Mesodermal cell (in vitro differentiated cells): ENCODE measurements at regions not wholly inside any gene's neighbourhood (a gene's known extent, or its start where the extent isn't known, plus 50 kb on each side); places are given as distances from the start of the nearest gene placed in this dataset.

Source experiments
- H3K27ac ChIP-seq: 2 replicates; pipeline ENCODE4 v1.7.0; 2013; ENCODE audit warnings: mild to moderate bottlenecking, low read depth, low read length, moderate library complexity; ENCODE audit not compliant: severe bottlenecking
- H3K36me3 ChIP-seq: 2 replicates; pipeline ENCODE4 v1.7.1; 2013; ENCODE audit warnings: mild to moderate bottlenecking, low read length, moderate library complexity; ENCODE audit not compliant: control insufficient read depth, insufficient read depth
- H3K4me1 ChIP-seq: one replicate; pipeline ENCODE4 v1.7.1; 2013; ENCODE audit warnings: mild to moderate bottlenecking, low read length; ENCODE audit not compliant: insufficient read depth, control insufficient read depth, poor library complexity, severe bottlenecking
- H3K4me3 ChIP-seq: 2 replicates; pipeline ENCODE4 v1.7.0; 2013; ENCODE audit warnings: low read length, control low read depth, mild to moderate bottlenecking; ENCODE audit not compliant: insufficient read depth, poor library complexity, severe bottlenecking; ENCODE audit errors: extremely low read depth
- H3K9me3 ChIP-seq: 2 replicates; pipeline ENCODE4 v1.7.1; 2013; ENCODE audit warnings: mild to moderate bottlenecking, low read length, moderate library complexity; ENCODE audit not compliant: control insufficient read depth
- WGBS, 2 experiments: methylation state at CpG; one replicate each; pipeline ENCODE4 v1.1.5; 2013; ENCODE audit warnings: missing lambda C conversion rate in 2 of 2; ENCODE audit not compliant: insufficient coverage in 2 of 2; 5-methylcytosine and 5-hydroxymethylcytosine counted together

GRCh38 chr10:78363190-78363589 is 329.5 kb downstream of the RPS24 start:
- H3K9me3 ChIP-seq = no peaks in the 10 kb centered on the region

DNA sequence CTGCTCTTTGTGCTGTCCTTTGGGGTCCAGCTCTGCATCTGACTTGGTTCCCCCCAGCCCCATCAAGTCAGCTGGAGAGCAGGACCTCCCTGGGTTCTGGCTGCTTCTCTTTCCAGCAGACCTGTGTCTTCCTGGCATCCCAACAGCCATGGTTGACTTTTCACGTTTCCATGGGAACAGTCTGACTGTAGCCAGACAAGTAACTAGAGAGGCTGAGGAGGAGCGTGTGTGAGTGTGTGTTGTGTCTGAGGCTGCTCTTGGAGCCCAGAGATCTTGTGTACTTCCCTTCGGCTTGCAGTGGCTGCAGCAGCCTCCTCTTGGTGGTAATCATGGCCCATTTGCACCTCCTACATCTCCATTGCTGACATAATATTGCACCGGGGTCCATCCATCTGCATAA is 332.0 kb downstream of the RPS24 start:
- WGBS, 2 experiments = 86 to 90% methylated on average over 2 to 3 of the region's 4 CpGs
- Histone ChIP-seq H3K9me3 (no peaks in the 10 kb centered on the region), H3K36me3 (no peaks in the 10 kb centered on the region), H3K27ac (peak overlapping the region; percentile 23), H3K4me1 (peaks cover 41% of the 10 kb centered on the region), H3K4me3 (no peak overlapping the region)

More at GRCh38 chr10:78363190-78363589, 329.5 kb downstream of the RPS24 start:
- Histone ChIP-seq H3K4me3 (no peak overlapping the region), H3K27ac (peak overlapping the region; percentile 81), H3K36me3 (no peaks in the 10 kb centered on the region), H3K4me1 (peaks cover 41% of the 10 kb centered on the region)
- 97 to 100% methylated on average over 2 to 4 of the region's 4 CpGs for WGBS, 2 experiments

- Histone ChIP-seq H3K27ac (peak overlapping the region; percentile 51), H3K9me3 (no peaks in the 10 kb centered on the region), H3K36me3 (no peaks in the 10 kb centered on the region), H3K4me1 (peaks cover 37% of the 10 kb centered on the region), H3K4me3 (no peak overlapping the region)
- WGBS, 2 experiments = 54 to 68% methylated on average over 14 of the region's 15 CpGs
Observed at GRCh38 chr10:78366663-78367411, 333.2 kb downstream of the RPS24 start.

GRCh38 chr10:78367751-78368150 is 334.1 kb downstream of the RPS24 start:
- WGBS, 2 experiments = 78% methylated on average over 1 of the region's 2 CpGs; no CpG with 5 or more reads in 1 of the 2 experiments
- H3K4me3 ChIP-seq = no peak overlapping the region
- H3K9me3 ChIP-seq = no peaks in the 10 kb centered on the region
- no peak overlapping the region for H3K27ac ChIP-seq
- no peaks in the 10 kb centered on the region for H3K36me3 ChIP-seq
- H3K4me1 ChIP-seq = peaks cover 28% of the 10 kb centered on the region

DNA sequence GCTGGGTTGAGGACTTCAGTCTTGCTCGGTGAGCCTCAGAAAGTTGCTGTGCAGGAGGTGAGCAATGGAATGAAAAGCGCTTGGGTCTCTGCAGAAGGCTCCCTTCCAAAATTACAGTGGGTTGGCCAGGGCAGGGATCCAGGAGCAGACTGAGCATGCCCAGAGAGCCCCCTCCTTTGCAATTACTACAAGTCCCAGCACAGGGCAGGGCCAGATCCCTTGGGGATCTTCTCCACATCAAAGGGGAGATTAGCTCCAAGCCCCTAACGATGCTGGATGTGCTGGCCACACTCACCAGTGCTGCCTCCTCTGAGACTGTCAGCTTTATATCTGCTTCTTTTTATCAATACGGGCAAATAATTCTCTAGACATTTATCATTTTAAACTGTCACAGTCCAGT is 337.5 kb downstream of the RPS24 start:
- Histone ChIP-seq H3K9me3 (no peaks in the 10 kb centered on the region), H3K4me1 (peaks cover 13% of the 10 kb centered on the region), H3K36me3 (no peaks in the 10 kb centered on the region), H3K4me3 (no peak overlapping the region), H3K27ac (no peak overlapping the region)
- 54 to 64% methylated on average over 3 to 4 of the region's 4 CpGs for WGBS, 2 experiments

GRCh38 chr10:78372806-78373205 is 339.1 kb downstream of the RPS24 start:
- H3K36me3 ChIP-seq = no peaks in the 10 kb centered on the region
- no peak overlapping the region for H3K4me3 ChIP-seq
- WGBS, 2 experiments = 88 to 94% methylated on average over 5 to 6 of the region's 6 CpGs
- peaks cover 4% of the 10 kb centered on the region for H3K4me1 ChIP-seq
- H3K9me3 ChIP-seq = no peaks in the 10 kb centered on the region
- no peak overlapping the region for H3K27ac ChIP-seq

DNA sequence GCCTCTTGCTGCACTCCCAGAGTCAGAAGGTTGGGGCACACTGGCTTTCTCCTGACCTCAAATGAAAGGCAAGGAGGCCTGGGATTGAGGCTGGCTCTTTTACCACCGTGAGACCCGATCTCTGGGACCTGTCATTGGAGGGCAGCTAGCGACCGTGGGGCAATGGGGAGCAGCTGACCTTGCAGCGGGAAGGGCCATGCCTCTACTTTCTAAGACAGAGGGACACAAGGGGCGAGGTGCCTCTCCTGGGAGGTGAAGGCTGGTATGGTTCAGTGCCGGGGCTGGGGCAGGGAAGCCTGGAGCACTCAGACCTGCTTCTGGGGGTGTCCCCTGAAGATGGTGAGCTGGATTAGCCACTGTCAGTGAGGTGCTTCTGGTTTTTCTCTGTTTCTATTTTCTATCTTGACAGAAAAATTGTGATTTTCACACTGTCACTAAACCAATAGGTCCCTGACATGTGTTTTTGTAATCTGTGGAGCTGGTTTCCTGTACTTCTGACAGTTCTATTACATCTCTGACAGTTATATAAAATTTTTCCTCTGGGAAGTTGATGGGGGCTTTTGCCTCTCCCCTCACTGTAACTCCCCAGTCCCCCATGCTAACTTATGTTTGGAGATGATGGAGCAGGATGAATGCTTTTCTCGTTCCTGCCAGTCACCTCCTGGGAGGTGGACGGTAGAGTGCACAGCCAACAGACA is 340.8 kb downstream of the RPS24 start:
- Histone ChIP-seq H3K4me1 (peaks cover 4% of the 10 kb centered on the region), H3K27ac (no peak overlapping the region), H3K9me3 (peaks cover 7% of the 10 kb centered on the region), H3K4me3 (no peak overlapping the region), H3K36me3 (no peaks in the 10 kb centered on the region)
- 89 to 98% methylated on average over 8 to 9 of the region's 9 CpGs for WGBS, 2 experiments

DNA sequence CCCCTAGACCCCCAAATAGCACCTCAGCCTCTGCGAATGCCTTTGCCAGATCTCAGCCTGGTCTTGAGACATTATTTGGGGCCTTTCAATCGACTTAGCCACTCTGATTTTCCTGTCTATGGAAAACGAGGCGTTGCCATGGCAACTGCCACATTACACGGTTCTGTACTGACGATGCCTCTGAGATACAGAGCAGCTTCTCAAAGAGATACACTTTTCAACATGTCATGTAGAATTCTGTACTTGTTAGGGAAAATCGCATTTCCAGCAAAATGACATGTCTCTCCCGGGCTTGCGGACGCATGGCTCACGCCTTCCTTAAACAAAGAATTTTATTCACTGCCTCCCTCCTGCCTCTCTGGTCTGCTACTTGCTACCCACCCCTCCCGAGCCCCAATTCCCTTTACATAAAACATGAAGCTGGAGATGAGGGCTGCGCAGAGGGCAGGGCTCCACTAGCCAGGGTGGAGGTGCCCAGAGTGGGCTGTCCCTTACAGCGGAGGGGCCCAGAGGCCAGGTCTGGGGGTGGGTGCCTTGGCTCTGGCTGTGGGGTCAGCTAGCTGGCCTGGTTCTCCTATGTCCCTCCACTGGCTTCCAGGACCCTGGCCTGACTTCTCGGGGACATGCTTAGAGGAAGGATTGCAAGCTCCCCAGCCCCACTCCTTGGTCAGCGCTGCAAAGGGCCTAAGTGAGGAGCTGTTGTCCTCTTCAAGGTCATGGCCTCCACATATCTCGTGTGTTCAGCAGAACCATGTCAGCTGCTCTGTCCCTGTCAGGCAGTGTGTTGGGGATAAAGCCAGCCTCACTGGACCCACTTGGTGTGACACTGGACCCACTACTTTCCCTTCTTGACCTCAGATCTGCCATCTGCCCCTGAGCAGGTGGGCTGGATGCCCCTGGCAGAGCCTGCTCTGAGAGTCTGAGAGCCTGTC is 342.5 kb downstream of the RPS24 start:
- no peak overlapping the region for H3K27ac ChIP-seq
- no peaks in the 10 kb centered on the region for H3K36me3 ChIP-seq
- H3K9me3 ChIP-seq = peaks cover 10% of the 10 kb centered on the region
- H3K4me1 ChIP-seq = peaks cover 3% of the 10 kb centered on the region
- WGBS, 2 experiments = 86 to 89% methylated on average over 15 to 16 of the region's 17 CpGs
- no peak overlapping the region for H3K4me3 ChIP-seq

DNA sequence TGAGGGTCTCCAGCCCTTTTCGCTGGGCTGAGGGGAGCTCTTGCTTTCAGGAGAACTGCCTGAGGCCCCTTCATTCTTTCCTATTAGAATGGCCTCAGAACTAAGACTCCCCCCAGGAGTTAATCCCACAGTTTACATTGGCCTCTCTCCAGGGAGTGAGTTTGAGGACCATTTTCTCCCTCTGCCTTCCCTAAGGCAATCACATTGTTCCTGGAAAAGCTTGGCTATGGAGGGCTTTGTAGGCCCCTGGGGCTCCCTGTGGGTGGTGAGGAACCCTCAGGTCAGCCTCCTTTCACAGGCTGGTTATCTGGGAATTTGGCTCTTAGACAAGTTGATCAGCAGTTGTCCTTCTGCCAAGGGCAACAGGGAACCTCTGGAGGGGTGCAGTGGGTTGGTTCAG is 343.7 kb downstream of the RPS24 start:
- no peak overlapping the region for H3K27ac ChIP-seq
- no peaks in the 10 kb centered on the region for H3K4me1 ChIP-seq
- H3K9me3 ChIP-seq = peaks cover 10% of the 10 kb centered on the region
- no peaks in the 10 kb centered on the region for H3K36me3 ChIP-seq
- WGBS, 2 experiments = 100% methylated on average over 1 of the region's 1 CpG; no CpG with 5 or more reads in 1 of the 2 experiments
- no peak overlapping the region for H3K4me3 ChIP-seq

DNA sequence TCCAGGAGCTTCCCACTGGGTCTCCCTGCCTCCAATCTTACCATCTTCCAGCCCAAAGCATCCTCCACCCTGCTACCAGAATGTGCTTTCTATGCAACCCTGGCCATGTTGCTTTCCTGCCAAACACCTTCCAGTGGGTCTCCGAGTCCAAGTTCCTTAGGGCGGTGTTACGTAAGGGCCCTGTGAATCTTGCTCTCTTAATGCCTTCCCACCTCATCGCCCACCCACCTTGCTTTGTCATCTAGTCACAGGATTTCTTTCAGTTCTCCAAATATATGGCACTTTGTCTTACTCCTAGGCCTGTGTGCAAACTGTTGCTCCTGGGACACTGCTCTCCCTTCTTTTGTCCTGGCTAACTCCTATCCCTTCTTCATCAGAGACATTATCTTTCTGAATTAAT is 344.5 kb downstream of the RPS24 start:
- no peak overlapping the region for H3K27ac ChIP-seq

More for the DNA sequence above, 344.5 kb downstream of the RPS24 start:
- 96% methylated on average over 4 of the region's 4 CpGs for WGBS, 2 experiments
- peaks cover 10% of the 10 kb centered on the region for H3K9me3 ChIP-seq
- no peaks in the 10 kb centered on the region for H3K4me1 ChIP-seq
- H3K4me3 ChIP-seq = no peak overlapping the region
- H3K36me3 ChIP-seq = no peaks in the 10 kb centered on the region
